ENCODE measurements at regions not wholly inside any gene's neighbourhood (a gene's known extent, or its start where the extent isn't known, plus 50 kb on each side); places are given as distances from the start of the nearest gene placed in this dataset.

GRCh38 chr13:32863596-32863995 is 152.6 kb upstream of the KL start:
- no peak for DNase-seq

DNA sequence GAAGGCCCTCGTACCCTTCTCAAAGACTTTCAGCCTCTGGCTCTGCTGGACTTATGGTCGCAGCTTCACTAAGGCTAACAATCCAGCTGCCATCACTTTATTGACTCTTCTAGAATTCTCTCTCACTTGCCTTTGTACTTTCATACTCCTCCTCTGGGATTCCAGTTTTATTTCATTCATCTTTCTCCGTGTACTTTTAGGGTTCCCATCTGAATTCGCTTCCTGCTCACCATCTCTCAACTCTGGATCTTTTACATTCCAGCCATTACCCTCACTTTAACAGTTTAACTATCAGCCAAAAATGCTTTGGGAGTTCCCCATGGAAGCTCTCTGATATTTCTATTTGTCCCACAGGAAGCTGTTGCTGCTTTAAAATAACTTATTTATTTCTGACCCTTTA is 149.3 kb upstream of the KL start:
- no peak for DNase-seq

GRCh38 chr13:32877491-32877890 is 138.7 kb upstream of the KL start:
- DNase-seq = no peak

DNA sequence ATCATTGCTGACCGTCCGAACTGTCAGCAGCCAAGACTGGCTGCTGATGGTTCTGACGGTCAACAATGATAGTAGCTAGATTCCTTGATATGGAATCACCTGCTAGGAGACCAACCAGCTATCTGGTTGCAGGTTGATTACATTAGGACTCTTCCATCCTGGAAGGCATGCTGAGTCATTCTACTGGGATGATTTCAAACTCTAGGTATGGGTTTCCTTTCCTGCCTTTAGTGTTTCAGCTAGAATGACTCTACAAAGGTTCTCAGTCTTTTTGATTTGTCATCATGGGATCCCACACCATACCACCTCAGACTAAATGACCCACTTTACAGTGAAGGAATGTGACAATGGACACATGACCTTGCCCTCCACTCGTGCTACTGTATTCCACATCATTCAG is 138.1 kb upstream of the KL start:
- DNase-seq = no peak

GRCh38 chr13:32880636-32881035 is 135.6 kb upstream of the KL start:
- no peak for DNase-seq

GRCh38 chr13:32881074-32881776 is 135.0 kb upstream of the KL start:
- no peak for DNase-seq

DNA sequence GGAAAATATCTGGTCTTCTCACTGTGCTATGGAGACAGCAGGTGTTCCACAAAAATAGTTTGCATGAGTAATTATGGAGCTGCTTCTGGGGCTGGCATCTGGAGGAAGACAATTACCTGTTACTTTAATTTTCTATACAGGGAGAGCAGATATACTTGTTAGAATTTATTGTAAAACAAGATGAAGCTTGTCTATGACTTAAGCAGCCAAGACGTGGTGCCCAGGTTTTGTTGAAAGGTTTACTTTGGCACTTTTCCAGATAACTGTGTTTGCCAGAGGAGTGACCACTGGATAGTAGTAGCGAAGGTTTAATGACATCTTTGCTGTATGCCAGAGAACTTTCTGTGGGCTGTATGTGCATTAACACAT is 134.5 kb upstream of the KL start:
- peak; percentile 23 for DNase-seq

DNA sequence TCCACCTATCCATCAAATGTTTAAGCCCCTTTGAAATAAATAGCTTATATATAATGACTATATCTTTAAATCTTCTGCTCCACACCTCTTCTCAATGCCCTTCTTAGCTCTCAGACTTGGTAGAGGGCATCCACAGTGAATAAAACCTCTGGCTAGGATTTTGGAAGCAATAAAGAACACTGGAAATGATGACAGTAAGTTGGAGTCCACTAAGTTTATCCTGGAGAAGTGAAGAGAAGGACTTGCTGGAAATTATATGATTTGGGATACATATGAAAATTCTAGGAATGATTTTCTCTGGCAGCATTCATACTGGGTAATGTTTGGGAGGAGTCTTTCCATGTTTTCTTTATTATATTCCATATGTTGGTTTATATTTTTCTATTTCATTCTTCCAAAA is 133.5 kb upstream of the KL start:
- DNase-seq = no peak

DNA sequence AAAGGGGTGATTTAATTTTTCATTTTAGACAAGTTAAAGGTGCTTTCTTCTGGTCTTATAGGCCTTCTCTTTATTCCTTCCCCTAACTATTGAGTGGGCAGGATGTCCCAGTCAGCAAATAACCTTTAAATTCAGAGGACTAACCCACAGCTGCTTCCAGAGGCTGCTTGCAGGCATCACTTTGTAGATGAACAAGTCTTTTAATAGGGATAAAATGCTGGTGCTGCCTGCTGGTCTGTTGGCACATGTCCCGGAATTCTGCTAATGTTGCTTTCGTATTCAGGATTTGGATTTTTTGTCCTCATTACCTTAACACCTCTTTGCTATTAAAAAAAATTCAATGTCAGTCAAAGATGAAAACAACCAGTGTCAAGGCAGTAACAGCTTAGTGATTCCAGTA is 132.7 kb upstream of the KL start:
- no peak for DNase-seq

DNA sequence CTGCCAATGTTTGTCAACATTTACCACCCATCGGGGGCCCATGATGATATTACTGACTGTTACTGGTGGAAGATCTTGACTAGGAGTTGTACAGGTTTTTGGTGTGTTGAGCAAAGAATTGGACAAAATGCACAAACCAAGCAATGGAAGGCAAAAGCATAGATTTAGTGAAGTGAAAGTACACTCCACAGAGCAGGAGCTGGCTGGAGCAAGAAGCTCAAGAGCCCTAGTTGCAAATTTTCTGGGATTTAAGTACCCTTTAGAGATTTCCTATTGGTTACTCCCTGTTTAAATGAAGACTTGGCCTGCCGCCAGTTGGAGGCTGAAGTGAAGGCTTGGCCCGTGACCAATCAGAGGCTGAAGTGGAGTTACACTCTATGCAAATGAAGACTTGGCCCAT is 128.6 kb upstream of the KL start:
- DNase-seq = no peak

GRCh38 chr13:32889986-32890565 is 126.1 kb upstream of the KL start:
- DNase-seq = no peak

DNA sequence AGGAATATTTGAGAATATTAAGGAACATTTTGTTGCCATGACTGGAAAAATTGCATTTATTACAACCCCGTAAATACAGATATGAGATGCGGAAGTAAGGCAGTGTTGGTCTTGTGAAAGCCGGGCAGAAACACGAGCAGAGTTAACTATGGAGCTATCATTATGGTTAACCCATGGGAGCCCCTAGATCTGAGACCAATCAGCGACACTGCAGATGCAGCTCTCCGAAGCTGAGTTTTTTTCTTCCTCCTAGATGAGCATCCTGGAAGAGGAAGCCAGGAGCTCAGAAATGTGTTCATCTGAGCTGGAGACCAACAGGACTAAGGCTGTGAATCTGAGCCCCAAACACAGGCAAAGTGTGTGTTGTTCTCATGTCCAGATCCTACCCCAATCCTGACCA is 123.0 kb upstream of the KL start:
- DNase-seq = no peak

- DNase-seq = no peak
These were observed 121.6 kb upstream of the KL start for GRCh38 chr13:32894589-32895001.

DNA sequence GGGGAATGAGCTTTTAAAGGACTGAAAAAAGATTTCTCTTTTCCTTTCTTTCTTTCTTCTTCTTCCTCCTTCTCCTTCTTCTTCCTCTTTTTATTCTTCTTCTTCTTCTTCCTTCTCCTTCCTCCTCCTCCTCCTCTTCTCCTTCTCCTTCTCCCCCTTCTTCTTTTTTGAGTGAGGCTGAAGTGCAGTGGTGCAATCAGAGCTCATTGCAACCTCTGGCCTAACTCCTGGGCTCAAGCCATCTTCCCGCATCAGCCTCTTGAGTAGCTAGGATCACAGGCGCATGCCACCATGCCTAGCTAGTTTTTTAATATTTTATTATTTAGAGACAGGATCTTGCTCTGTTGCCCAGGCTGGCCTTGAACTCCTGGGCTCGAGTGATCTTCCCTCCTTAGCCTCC is 120.9 kb upstream of the KL start:
- no peak for DNase-seq

DNA sequence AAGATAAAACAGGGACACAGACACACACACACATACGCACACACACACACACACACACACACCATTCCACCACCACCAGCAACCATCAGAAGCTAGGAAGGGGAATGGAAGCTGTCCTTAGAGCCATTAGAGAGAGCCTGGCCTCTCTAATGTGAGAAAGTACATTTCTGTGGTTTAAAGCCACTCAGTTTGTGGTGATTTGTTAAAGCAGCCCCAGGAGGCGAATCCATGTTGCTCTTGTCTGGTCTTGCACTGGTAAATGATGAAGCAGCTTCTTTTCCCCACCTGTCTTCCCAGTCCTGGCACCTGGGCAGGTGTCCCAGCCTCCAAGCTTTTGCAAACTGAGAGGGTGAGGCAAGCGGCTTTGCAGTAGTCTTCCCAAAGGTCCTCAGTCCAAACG is 118.9 kb upstream of the KL start:
- DNase-seq = no peak

- DNase-seq = no peak
These were observed 114.0 kb upstream of the KL start for GRCh38 chr13:32902029-32902780.

GRCh38 chr13:32902874-32903273 is 113.3 kb upstream of the KL start:
- no peak for DNase-seq

DNA sequence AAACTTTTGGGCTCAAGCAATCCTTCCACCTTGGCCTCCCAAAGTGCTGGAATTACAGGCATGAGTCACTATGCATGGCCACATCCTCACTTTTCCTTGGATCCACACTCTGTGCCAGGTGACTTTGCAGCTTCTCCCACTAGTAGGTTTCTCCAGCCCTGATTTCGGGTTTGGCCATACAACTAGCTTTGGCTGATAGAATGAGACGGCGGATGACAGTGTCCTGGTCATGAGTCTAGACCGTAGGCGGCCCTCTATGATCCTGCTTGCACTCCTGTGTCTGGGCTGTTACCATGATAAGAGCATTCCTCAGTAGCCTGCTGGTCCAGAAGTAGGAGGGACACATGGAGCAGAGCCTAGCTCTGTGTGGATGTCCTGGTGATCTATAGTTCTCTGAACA is 112.5 kb upstream of the KL start:
- no peak for DNase-seq

DNA sequence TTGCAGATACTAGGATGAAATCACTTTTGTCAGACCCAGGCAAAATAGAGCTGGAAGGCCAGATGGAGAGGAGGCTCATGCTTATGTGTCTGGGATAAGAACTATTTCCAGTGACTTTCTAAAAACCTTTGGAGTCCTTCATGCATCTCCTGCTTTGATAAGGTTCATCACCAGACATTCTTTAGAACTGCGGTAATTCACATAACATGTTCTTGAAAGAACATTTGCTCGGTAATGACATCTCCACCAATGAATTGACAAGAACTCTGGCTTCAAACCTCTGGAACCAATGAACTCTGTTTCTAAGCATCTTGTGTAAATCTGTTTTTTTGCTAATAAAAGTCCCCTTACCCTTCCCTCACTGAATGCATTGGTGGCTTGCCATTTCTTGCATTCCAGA is 112.0 kb upstream of the KL start:
- no peak for DNase-seq

- DNase-seq = peak; percentile 80
These were observed 111.0 kb upstream of the KL start for GRCh38 chr13:32905063-32905863.

DNA sequence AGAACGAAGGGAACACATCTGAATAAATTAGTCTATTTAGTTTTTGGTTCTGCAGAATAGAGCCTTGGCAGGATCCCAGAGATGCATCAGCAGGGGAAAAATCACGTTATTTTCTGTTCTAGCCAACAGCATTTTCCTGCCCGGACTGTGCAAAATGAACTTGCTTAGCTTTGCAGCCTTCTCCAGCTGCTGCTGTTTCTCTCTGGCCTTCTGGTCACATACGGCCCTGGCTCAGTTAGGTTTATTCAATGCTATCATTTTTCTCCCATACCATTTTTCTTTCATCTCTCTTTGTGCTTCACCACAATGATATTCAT is 110.4 kb upstream of the KL start:
- no peak for DNase-seq

DNA sequence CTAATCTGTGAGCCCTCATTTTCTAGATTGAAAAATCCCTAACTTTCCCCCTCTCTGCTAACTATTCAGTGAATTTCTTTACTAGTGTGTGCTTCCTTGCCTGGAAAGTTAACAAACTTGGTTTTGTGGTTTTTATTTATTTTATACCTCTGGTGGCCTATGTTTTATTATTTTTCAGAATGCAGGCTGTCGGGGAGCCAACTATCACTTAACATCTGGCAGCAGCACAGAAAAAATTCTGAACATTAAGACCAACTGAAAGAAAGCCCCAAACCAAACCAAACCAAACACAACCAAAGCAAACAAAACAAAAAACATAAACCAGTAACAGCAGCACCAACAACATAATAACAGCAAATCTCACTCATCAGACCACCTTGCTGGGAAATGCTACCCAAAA is 109.0 kb upstream of the KL start:
- no peak for DNase-seq

DNA sequence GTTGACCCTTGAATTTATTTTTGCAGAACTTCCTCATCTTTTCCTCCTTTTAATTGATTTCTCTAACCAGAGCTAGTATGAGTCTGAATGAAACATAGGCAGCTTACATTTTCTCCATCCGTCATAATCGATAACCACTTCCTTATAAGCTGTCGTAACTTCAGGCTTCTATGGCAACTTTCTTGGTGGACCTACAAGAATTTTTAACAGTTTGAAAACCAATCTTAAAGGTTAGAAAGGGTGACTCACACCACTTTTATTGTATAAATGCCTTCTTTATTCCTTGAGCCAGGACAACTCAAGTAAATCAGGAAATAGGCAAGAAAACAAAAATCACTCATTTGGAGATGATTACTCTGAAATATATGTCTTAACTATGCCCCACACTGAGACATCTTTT is 105.7 kb upstream of the KL start:
- DNase-seq = no peak

GRCh38 chr13:32911506-32911905 is 104.7 kb upstream of the KL start:
- peak; percentile 60 for DNase-seq

Data from NCI-H526 treated with DMSO at 0.1 percent for 48 hours (cell line).